Colonic mucosa (tissue), 4 donors: ENCODE measurements at regions not wholly inside any gene's neighbourhood (a gene's known extent, or its start where the extent isn't known, plus 50 kb on each side); places are given as distances from the start of the nearest gene placed in this dataset.

Experiments used
- DNase-seq: peaks from one replicate; pipeline ENCODE4 v3.0.0-alpha.2; 2020
- H3K27ac ChIP-seq: fragments of 200-600 bp; one replicate; pipeline ENCODE4 v1.8.0; 2021
- H3K27me3 ChIP-seq: fragments of 200-600 bp; one replicate; pipeline ENCODE4 v1.8.0; 2021
- H3K36me3 ChIP-seq: fragments of 200-600 bp; one replicate; pipeline ENCODE4 v1.8.0; 2021
- H3K4me1 ChIP-seq: fragments of 200-600 bp; one replicate; pipeline ENCODE4 v1.8.0; 2021; ENCODE audit warnings: mild to moderate bottlenecking
- H3K4me3 ChIP-seq: fragments of 200-600 bp; one replicate; pipeline ENCODE4 v1.8.0; 2021
- H3K9ac ChIP-seq, 2 donors: one replicate each; pipeline ENCODE4 v1.7.0; 2013; ENCODE audit warnings: control low read depth in 2 of 2, low read depth in 2 of 2, low read length in 2 of 2
- H3K9me3 ChIP-seq: fragments of 200-600 bp; one replicate; pipeline ENCODE4 v1.8.0; 2021
- CTCF ChIP-seq: fragments of 200-600 bp; IDR thresholded peaks from one replicate; pipeline ENCODE4 v1.8.0; 2022; ENCODE audit warnings: antibody characterized with exemption, mild to moderate bottlenecking
- intact Hi-C: fragments of 100-400 bp; cut with DNase I; formaldehyde crosslinking; loops from one replicate; pipeline ENCODE4 v1.14.1; 2022
- donor health status: healthy.
- donor health status: DM: no; HTN: no; CAD: no.
- donor health status: DM: no; HTN: no; CAD: no.

- no peaks in the 10 kb centered on the region for H3K36me3 ChIP-seq
- no peak overlapping the region for H3K9ac ChIP-seq
- no peak for TF ChIP-seq CTCF
- no peaks in the 10 kb centered on the region for H3K9me3 ChIP-seq
- no peak overlapping the region for H3K4me3 ChIP-seq
- no peak for DNase-seq
- H3K27ac ChIP-seq: no peak overlapping the region
- H3K4me1 ChIP-seq: no peaks in the 10 kb centered on the region
- H3K27me3 ChIP-seq: no peaks in the 10 kb centered on the region
- intact Hi-C loops: no loop called here
These were observed 473.6 kb downstream of the NUP35 start for GRCh38 chr2:183597841-183598240.

- Histone ChIP-seq H3K4me1 (no peaks in the 10 kb centered on the region), H3K36me3 (no peaks in the 10 kb centered on the region), H3K27ac (no peak overlapping the region), H3K27me3 (no peaks in the 10 kb centered on the region), H3K4me3 (no peak overlapping the region), H3K9ac (no peak overlapping the region), H3K9me3 (no peaks in the 10 kb centered on the region)
- TF ChIP-seq CTCF: no peak
- intact Hi-C loops: no loop called here
- no peak for DNase-seq
These were observed 479.8 kb downstream of the NUP35 start for GRCh38 chr2:183604065-183604464.

- H3K9me3 ChIP-seq: no peaks in the 10 kb centered on the region
- no peak for DNase-seq
- no peak overlapping the region for H3K4me3 ChIP-seq
- H3K9ac ChIP-seq: no peak overlapping the region
- no peaks in the 10 kb centered on the region for H3K4me1 ChIP-seq
- no peaks in the 10 kb centered on the region for H3K36me3 ChIP-seq
- no peak overlapping the region for H3K27ac ChIP-seq
- TF ChIP-seq CTCF: no peak
- intact Hi-C loops: no loop called here
- no peaks in the 10 kb centered on the region for H3K27me3 ChIP-seq
These were observed 481.2 kb downstream of the NUP35 start for GRCh38 chr2:183605440-183605839.

GRCh38 chr2:183606022-183606717 is 481.9 kb downstream of the NUP35 start:
- intact Hi-C loops: no loop called here
- H3K36me3 ChIP-seq: no peaks in the 10 kb centered on the region
- H3K9ac ChIP-seq: no peak overlapping the region
- H3K27me3 ChIP-seq: no peaks in the 10 kb centered on the region
- H3K4me3 ChIP-seq: no peak overlapping the region
- no peaks in the 10 kb centered on the region for H3K9me3 ChIP-seq
- no peak for DNase-seq
- H3K27ac ChIP-seq: no peak overlapping the region
- H3K4me1 ChIP-seq: no peaks in the 10 kb centered on the region
- TF ChIP-seq CTCF: no peak

- intact Hi-C loops: no loop called here
- Histone ChIP-seq H3K4me1 (no peaks in the 10 kb centered on the region), H3K9ac (no peak overlapping the region), H3K4me3 (no peak overlapping the region), H3K27me3 (no peaks in the 10 kb centered on the region), H3K9me3 (no peaks in the 10 kb centered on the region), H3K27ac (no peak overlapping the region), H3K36me3 (no peaks in the 10 kb centered on the region)
- TF ChIP-seq CTCF: no peak
- no peak for DNase-seq
These were observed 482.5 kb downstream of the NUP35 start for GRCh38 chr2:183606718-183607085.
